Natural killer cell (primary cell): ENCODE measurements at regions not wholly inside any gene's neighbourhood (a gene's known extent, or its start where the extent isn't known, plus 50 kb on each side); places are given as distances from the start of the nearest gene placed in this dataset.

ENCODE experiments used
- ATAC-seq, 3 donors: fragments of 150-1000 bp in 2 of 3; fragments of 200-7000 bp in 1 of 3; cut with Tn5 transposase; 1 replicate in 1 of 3; 2 replicates in 2 of 3; pipeline ENCODE4 v1.10.0; 2021; ENCODE audit warnings: mild to moderate bottlenecking in 2 of 3, moderate library complexity in 2 of 3
- DNase-seq, 2 donors: peaks; one replicate each; pipeline versions ENCODE4 v3.0.0 to v3.0.0-alpha.2; 2013 to 2021; ENCODE audit warnings: mixed read lengths in 1 of 2
- H3K27ac ChIP-seq: one replicate; pipeline ENCODE4 v1.5.1; 2013; ENCODE audit warnings: mild to moderate bottlenecking, low read length
- H3K27me3 ChIP-seq: one replicate; pipeline ENCODE4 v1.6.1; 2013; ENCODE audit warnings: low read length; ENCODE audit not compliant: control insufficient read depth, insufficient read depth
- H3K36me3 ChIP-seq: one replicate; pipeline ENCODE4 v1.6.1; 2013; ENCODE audit warnings: low read length; ENCODE audit not compliant: control insufficient read depth, insufficient read depth
- H3K4me1 ChIP-seq: one replicate; pipeline ENCODE4 v1.6.1; 2013; ENCODE audit warnings: low read length; ENCODE audit not compliant: control insufficient read depth, insufficient read depth
- H3K4me3 ChIP-seq: one replicate; pipeline ENCODE4 v1.5.1; 2013; ENCODE audit warnings: low read length
- H3K9me3 ChIP-seq: one replicate; pipeline ENCODE4 v1.6.1; 2013; ENCODE audit warnings: low read length; ENCODE audit not compliant: control insufficient read depth, insufficient read depth
- H3K27ac Mint-ChIP-seq, 2 donors: one replicate each; pipeline ENCODE4 v1.8.0; 2022; ENCODE audit warnings: mild to moderate bottlenecking in 2 of 2, mixed read lengths in 2 of 2, moderate library complexity in 1 of 2
- H3K27me3 Mint-ChIP-seq, 2 donors: one replicate each; pipeline ENCODE4 v1.8.0; 2022; ENCODE audit warnings: low read depth in 2 of 2, mixed read lengths in 2 of 2
- H3K36me3 Mint-ChIP-seq: one replicate; pipeline ENCODE4 v1.8.0; 2022; ENCODE audit warnings: mixed read lengths
- H3K4me1 Mint-ChIP-seq, 2 donors: one replicate each; pipeline ENCODE4 v1.8.0; 2022; ENCODE audit warnings: mixed read lengths in 2 of 2
- H3K4me3 Mint-ChIP-seq: one replicate; pipeline ENCODE4 v1.8.0; 2022; ENCODE audit warnings: mild to moderate bottlenecking, moderate library complexity, mixed read lengths
- H3K9me3 Mint-ChIP-seq, 2 donors: one replicate each; pipeline ENCODE4 v1.8.0; 2022; ENCODE audit warnings: mixed read lengths in 2 of 2
- CTCF ChIP-seq: fragments of 200-600 bp; IDR thresholded peaks from one replicate; pipeline ENCODE4 v1.8.0; 2022; ENCODE audit warnings: antibody characterized with exemption
- WGBS: methylation state at CpG from one replicate; pipeline ENCODE4 v1.1.7; 2013; ENCODE audit warnings: missing lambda C conversion rate; ENCODE audit not compliant: insufficient coverage; 5-methylcytosine and 5-hydroxymethylcytosine counted together
- intact Hi-C: fragments of 100-400 bp; cut with micrococcal nuclease; formaldehyde crosslinking; loops from one replicate; pipeline ENCODE4 v1.14.2; 2022

GRCh38 chr10:90350122-90350521, 507.7 kb downstream of the HTR7 start:
- intact Hi-C loops: no loop called here
- no peaks in the 10 kb centered on the region for H3K36me3 ChIP-seq
- Mint-ChIP-seq H3K4me1 (no peaks in the 10 kb centered on the region), H3K27ac (no peak overlapping the region), H3K9me3 (peaks cover 8 to 12% of the 10 kb centered on the region in 2 donors), H3K4me3 (no peak overlapping the region), H3K27me3 (no peaks in the 10 kb centered on the region), H3K36me3 (no peaks in the 10 kb centered on the region)
- ATAC-seq: no peak
- no peaks in the 10 kb centered on the region for H3K4me1 ChIP-seq
- H3K9me3 ChIP-seq: no peaks in the 10 kb centered on the region
- TF ChIP-seq CTCF: no peak
- no CpG with 5 or more reads among the region's 1 CpG for WGBS
- no peak overlapping the region for H3K4me3 ChIP-seq
- H3K27ac ChIP-seq: no peak overlapping the region
- H3K27me3 ChIP-seq: no peaks in the 10 kb centered on the region
- no peak for DNase-seq

- H3K4me1 Mint-ChIP-seq: no peaks in the 10 kb centered on the region
- ATAC-seq (no peak), DNase-seq (no peak)
- Histone ChIP-seq H3K4me1 (no peaks in the 10 kb centered on the region), H3K9me3 (no peaks in the 10 kb centered on the region), H3K27ac (no peak overlapping the region), H3K36me3 (no peaks in the 10 kb centered on the region), H3K27me3 (no peaks in the 10 kb centered on the region), H3K4me3 (no peak overlapping the region)
- no peak for TF ChIP-seq CTCF
- no peaks in the 10 kb centered on the region for H3K36me3 Mint-ChIP-seq
- H3K4me3 Mint-ChIP-seq: no peak overlapping the region
- no peak overlapping the region for H3K27ac Mint-ChIP-seq
- intact Hi-C loops: no loop called here
- peaks cover 6% of the 10 kb centered on the region in 2 donors for H3K9me3 Mint-ChIP-seq
- H3K27me3 Mint-ChIP-seq: no peaks in the 10 kb centered on the region
- 80% methylated on average over 7 of the region's 7 CpGs for WGBS
These were observed 505.6 kb downstream of the HTR7 start for GRCh38 chr10:90352288-90352687.

GRCh38 chr10:90354914-90355313, 502.9 kb downstream of the HTR7 start:
- DNase-seq (no peak), ATAC-seq (no peak)
- H3K9me3 Mint-ChIP-seq: peaks cover 6 to 10% of the 10 kb centered on the region in 2 donors
- Histone ChIP-seq H3K4me1 (no peaks in the 10 kb centered on the region), H3K9me3 (no peaks in the 10 kb centered on the region), H3K4me3 (no peak overlapping the region), H3K27me3 (no peaks in the 10 kb centered on the region), H3K36me3 (no peaks in the 10 kb centered on the region), H3K27ac (no peak overlapping the region)
- H3K27me3 Mint-ChIP-seq: no peaks in the 10 kb centered on the region
- intact Hi-C loops: no loop called here
- no peaks in the 10 kb centered on the region for H3K36me3 Mint-ChIP-seq
- H3K4me1 Mint-ChIP-seq: no peaks in the 10 kb centered on the region
- no peak for TF ChIP-seq CTCF
- WGBS: 67% methylated on average over 4 of the region's 4 CpGs
- H3K4me3 Mint-ChIP-seq: no peak overlapping the region
- no peak overlapping the region for H3K27ac Mint-ChIP-seq

GRCh38 chr10:90363799-90364483, 493.9 kb downstream of the HTR7 start:
- no peak overlapping the region for H3K4me3 Mint-ChIP-seq
- peaks cover 6 to 8% of the 10 kb centered on the region in 2 donors for H3K9me3 Mint-ChIP-seq
- Histone ChIP-seq H3K36me3 (no peaks in the 10 kb centered on the region), H3K27ac (no peak overlapping the region), H3K9me3 (no peaks in the 10 kb centered on the region), H3K27me3 (no peaks in the 10 kb centered on the region), H3K4me1 (no peaks in the 10 kb centered on the region), H3K4me3 (no peak overlapping the region)
- H3K4me1 Mint-ChIP-seq: no peaks in the 10 kb centered on the region
- no peaks in the 10 kb centered on the region for H3K36me3 Mint-ChIP-seq
- DNase-seq (no peak), ATAC-seq (no peak)
- H3K27me3 Mint-ChIP-seq: no peaks in the 10 kb centered on the region
- intact Hi-C loops: no loop called here
- no peak for TF ChIP-seq CTCF
- 79% methylated on average over 4 of the region's 4 CpGs for WGBS
- H3K27ac Mint-ChIP-seq: no peak overlapping the region
